T-helper 1 cell treated with Interleukin-12 subunit alpha and Interleukin-12 subunit beta and Interleukin-4 antibody, amounts not matched to agents 30 ng/mL and 1 ng/mL, for 36 hours (primary cell): ENCODE measurements at regions not wholly inside any gene's neighbourhood (a gene's known extent, or its start where the extent isn't known, plus 50 kb on each side); places are given as distances from the start of the nearest gene placed in this dataset.

Experiments
- intact Hi-C: fragments of 100-400 bp; cut with micrococcal nuclease; formaldehyde crosslinking; loops from one replicate; pipeline ENCODE4 v1.15.1; 2024

DNA sequence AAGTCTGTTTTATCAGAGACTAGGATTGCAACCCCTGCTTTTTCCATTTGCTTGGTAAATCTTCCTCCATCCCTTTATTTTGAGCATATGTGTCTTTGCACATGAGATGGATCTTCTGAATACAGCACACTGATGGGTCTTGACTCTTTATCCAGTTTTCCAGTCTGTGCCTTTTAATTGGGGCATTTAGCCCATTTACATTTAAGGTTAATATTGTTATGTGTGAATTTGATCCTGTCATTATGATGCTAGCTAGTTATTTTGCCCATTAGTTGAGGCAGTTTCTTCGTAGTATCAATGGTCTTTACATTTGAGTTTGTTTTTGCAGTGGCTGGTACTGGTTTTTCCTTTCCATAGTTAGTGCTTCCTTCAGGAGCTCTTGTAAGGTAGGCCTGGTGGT, 120.6 kb upstream of the TNP1 start:
- intact Hi-C loops: loop anchor here (10.0 kb wide), 1 partner anchor 206 kb away; no protein-coding TSS in a partner anchor

DNA sequence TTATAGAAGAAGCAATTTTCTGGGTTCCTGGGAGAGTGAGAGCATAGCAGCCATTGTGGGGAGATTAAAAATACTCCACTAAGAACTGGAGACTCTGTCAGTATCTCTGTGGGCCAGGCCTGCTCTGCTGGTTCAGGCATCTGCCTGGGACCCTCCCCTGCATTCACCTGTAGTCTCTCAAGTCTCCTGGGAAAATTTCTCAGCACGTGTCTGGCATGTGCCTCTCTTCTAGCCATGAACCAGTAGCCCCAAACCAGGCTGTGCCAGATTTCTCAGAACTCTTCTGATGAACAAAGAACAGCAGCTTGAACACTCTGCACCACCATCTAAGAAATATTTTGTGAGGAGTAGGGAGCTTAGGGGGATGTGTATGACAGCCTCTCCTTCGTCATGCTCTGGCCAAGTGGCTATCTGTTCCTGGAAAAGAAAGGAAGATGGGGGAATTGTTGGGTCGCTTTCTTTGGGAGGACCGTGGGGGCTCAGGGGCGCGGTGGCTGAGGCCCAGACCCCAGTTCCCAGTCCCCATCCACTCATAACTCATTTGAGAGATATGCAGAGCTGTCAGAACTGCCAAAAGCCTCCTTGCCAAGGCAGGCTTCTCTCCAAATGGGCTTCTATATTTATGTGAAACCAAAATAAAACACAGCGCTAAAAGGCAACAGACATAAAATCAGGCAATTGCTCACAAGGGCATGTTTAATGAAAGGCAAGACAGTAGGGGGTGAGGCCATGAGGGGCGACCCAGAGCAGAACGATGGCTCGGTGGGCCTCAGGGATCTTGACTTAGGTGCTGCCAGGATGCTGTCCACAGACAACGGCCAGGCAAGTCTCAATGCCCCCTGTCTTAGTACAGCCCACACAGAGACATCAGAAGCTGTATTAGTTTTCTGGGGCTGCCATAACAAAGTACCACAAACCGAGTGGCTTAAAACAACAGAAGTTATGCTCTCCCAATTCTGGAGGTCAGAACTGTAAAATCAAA, 114.7 kb upstream of the TNP1 start:
- intact Hi-C loops: no loop called here

DNA sequence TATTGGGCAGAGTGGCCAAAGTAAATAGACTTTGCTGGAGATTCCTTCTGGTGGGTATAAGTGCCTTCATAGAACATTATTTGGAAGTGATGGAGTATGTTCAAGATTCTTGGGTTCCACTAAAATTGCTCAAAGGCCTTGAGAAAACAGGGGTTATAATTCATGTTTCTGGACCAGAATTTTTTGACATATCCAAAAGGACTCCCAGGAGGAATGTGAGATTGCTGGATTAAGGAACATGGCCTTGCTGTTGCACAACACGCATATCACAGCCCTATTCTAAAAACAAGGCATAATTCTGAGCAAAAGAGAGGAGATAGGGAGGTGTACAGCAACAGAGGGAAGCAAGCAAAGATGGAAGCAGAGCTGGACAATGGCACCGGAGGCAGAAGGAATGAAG, 111.7 kb upstream of the TNP1 start:
- intact Hi-C loops: no loop called here

DNA sequence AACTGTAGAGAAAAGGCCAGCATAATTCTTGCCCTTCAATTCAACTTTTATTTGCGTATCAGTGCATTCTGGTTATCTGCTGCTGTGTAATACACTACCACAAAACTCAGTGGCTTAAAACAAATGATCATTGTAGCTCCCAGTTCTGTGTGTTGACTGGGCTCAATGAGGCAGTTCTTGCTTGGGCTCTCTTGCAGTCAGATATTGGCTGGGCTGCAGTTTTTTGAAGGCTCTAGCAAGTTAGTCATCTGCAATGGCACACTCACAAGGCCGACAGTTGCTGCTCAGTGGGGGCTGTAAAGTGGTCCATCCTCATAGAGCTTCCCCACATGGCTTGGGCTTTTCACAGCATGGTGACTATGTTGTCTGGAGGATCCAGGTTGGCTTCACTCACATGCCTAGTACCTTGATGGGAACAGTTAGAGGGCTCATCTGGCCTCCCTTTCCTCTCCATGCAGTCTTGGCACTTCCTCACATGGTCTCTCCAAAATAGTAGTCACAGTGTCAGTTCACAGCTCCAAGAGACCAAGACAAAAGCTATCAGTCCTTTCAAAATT, 110.6 kb upstream of the TNP1 start:
- intact Hi-C loops: no loop called here

DNA sequence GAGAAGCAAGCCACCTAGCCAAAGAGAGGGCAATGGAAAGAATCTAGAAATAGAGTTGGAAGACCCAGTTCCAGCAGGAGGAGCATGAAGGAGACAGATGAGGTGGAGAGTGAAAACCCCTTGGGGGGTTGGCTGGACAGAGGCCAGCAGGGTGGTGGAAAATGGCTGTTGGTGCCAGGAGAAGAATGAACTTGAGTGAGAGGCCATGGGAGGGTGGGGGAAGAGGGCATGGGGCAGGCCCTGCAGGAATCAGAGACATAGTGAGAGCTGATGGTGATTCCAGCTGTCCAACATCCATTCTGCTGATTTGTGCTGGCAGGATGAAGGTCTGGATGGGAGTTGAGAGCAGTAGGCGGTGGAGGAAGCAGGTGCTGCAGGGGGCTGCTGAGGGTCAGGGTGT, 108.0 kb upstream of the TNP1 start:
- intact Hi-C loops: no loop called here

DNA sequence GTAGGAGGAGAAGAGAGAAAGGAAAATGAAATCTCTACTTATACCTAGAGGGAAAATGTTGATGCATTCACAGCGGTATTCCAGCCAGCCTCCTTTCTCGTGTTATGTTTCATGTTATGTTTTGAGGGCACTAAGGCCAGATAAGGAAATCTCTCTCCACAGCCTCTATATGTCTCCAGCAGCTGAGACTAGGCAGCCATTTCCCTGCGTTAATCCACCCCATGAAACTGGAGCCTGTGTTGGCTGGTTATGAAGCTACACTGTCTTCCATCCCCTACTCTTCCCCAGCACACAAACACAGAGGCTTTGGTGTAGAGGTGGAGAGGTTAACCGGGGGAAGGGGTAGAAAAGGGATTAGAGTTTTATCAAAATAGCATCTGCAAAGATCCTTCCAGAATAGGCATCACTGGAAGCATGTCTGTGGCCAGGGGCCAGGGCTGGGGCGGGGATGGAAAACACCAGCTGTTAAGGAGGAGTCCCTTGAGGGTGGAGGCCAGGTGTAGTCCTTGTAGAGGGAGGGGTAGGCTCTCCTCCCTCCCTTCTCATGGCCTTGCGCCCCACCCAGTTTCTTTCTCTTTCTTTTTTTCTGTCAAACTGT, 100.9 kb upstream of the TNP1 start:
- intact Hi-C loops: no loop called here

DNA sequence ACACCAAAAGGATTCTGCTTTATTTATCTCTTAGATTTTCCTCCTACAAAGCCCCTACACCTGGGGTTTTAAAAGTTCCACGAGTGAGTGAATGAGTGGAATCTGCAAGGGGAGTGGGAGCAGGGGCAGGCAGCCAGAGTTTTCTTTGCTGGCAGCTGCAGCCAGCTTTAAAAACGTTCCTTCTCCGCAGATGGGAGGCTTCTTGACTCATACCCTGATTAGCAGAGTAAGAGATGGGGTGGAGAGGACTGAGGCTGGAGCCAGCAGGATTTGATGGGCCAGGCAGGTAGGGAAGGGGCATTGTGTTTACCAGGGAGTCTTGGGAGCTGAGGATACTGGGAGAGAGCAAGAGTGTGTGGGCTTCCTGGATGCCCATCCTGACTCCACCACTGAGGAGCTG, 99.6 kb upstream of the TNP1 start:
- intact Hi-C loops: no loop called here

DNA sequence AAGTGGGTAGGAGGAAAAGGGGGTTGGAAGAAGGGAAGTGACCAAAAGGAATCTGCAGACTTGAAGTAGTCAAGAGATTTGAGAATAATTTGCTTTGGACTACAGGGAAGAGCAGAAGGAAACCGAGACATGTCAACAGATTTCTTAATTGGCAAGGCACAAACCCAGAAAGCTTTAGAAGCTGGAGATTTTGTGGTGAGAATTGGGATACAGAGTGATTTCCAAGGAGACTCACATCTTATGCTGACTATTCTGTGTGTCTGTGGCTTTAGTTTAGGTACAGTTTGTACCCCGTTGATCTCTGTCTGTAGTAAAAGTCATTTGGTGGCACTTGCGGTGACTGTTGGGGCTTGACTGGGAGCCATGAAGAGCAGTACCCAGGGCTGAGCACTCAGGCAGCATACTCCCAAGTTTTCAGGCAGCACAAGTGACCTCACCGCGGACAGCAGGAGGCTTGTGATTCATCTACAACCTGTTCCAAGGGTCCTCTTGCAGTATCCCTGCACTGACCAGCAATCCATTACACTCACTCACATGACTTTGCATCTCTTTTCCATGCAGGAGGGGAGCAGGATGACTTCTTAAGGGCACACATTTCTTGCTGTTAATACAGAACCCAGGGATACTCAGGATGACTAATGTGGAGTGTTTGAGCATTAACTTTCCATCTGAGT, 97.1 kb upstream of the TNP1 start:
- intact Hi-C loops: no loop called here

DNA sequence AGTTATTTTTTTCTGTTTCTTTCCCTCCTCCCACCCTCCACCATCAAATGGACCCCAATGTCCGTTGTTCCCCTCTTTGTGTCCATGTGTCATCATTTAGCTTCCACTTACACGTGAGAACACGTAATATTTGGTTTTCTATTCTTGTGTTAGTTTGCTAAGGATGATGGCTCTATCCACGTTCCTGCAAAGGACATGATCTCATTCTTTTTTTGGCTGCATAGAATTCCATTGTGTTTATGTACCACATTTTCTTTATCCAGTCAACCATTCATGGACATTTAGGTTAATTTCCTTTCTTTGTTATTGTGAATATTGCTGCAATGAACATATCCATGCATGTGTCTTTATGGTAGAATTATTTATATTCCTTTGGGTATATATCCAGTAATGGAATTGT, 91.3 kb upstream of the TNP1 start:
- intact Hi-C loops: no loop called here

DNA sequence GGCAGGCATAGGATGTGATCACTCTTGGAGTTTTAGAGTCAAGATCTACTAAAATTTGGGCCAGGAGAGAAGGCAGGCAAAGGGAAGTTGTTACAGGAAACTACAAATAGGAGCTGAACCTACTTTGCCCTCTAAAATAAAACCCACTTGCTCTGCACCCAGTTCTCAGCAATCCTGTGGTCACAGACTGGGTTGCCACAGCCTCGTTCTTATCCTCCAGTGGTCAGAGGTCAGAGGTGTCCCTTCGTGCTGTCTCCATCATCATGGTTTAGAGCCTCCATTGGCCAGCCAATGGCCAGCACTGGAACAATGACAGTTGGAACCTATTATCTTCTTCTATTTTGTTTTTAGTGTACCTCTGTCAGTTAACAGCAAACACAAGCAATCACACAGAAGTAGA, 90.7 kb upstream of the TNP1 start:
- intact Hi-C loops: no loop called here

DNA sequence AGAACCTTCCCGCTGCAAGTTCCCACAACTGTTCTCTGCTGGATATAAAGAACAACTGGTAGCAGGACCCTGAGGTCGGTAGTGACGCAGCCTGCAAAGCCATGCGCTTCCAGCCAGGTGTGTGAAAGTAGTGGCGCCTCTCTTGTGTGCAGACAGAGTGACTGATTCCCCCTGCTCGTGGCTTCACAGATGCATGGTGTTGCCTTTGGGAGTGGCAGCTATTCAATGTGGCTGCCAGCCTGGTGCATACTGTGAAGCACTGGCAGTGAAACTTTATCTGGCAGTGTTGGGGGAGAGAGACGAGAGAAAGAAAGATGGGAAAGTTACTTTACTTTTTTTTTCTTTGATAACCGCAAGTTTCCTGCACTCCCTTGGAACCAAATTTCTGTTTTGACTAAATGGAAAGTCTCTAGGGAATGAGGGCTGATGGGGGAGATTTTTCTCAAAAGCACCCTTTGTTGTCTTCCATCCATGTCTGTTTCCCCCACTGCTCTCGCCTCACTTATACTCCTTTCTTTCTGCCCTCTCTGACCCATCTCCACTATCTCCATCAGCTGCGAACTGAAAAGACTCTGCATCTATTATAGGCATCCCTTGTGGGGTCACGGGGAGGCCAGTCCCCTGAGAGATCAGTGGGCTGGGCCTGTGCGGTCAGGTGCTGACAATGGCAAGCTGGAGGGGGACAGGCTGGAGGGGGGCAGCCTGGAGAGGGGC, 90.0 kb upstream of the TNP1 start:
- intact Hi-C loops: no loop called here

DNA sequence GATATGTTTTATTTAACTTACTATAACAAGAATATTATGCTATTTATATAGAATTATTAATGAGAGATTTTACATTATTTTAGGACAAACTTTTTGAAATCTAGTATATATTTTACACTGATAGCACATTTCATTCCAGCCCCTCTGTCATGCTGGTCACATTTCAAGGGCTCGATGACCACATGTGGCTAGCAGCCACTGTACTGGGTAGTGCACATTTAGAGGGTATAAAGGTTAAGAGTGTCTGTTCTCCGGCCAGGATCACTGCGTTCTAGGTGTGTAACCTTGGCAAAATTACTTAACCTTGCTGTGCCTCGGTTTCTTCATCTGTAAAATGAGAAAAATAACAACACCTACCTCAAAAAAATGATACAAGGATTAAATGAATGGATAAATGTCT, 87.2 kb upstream of the TNP1 start:
- intact Hi-C loops: no loop called here

DNA sequence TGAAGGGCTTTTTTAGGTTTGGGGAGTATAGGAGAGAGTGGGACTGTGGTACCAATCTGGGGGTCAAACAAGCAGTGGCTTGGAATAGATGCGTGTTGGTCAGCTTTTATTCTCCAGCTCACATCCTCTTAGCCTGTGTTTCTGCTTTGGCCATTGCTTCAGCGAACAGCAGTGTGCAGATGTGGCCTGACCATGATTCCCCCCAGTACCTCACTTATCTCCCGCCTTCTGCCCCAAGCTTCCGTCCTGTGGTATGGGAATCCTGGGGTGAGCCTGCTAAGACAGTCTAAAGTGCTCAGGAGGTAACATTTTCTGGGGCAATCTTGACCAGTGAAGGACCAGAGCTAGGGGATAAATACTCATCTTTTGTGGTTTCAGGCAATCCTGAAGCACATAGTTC, 84.9 kb upstream of the TNP1 start:
- intact Hi-C loops: no loop called here

DNA sequence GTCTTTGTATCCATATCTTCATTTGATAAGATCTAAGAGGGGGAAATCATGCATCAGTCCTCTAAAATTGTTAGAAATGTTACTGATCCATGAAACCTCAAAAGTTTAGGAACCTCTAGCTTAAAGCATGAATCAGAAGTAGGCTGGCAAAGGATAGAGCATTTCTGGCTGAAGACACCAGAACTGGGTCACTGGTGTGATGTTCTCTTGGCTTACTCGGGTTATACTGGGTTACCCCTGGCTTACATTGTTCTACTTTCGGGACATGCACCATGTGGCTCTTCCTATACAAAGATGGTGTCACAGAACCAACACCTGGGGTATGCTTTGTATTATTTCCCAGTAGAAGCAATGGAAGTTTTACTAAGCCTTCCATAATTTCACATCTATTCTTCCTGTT, 83.2 kb upstream of the TNP1 start:
- intact Hi-C loops: no loop called here

DNA sequence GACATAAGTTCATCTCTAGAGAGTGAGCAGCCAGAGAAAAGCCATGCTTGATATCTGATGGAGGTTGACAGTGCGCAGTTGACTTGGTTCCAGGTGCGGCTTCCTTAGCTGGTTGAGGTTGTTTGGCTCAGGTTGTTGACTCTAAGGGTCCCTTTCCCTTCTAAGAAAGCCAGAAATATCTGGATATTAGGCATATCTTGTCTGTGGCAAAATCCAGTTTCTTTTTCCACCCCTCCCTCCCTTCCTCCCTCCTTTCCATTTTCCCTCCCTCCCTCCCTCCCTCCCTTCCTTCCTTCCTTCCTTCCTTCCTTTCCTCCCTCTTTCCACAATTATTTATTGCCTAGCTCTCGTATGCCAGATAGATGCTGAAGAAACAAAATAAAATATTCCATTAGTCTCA, 82.6 kb upstream of the TNP1 start:
- intact Hi-C loops: no loop called here

DNA sequence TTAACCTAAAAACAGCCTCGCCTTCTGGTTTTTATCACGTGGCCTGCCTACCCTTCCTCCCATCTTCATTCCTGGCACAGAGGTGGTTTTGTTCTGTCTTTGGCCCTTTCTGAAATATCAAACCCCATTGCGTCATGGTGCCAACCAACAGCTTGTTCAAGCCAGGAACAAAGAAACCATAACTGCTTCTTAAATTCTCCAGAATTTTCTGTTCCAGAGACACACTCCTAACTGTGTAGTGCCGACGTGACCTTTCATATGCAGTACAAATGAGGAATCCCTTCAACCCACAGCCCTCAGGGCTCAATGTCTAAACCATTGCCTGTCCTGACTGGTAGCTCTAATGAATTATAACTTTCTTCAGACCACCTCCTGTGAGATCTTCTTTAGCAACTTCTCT, 82.2 kb upstream of the TNP1 start:
- intact Hi-C loops: no loop called here

DNA sequence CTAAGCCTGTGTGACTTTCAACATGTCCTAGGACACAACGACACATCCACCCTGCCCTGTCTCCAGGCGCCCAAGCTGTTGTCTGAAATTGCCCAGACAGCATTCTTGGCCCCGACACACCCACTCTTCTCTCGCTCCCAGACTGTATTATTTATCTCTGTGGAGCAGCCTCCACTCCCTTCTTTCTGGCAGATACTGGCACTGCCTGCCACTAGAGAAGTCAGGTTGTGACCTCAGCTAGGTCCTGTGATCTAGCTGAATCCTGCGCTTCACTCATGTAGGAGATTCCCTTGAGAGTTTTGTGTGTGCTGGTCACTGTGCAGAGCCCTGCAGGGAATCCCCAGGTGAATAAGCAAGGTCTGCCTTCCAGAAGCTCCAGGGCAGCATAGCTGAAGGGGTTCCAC, 77.1 kb upstream of the TNP1 start:
- intact Hi-C loops: no loop called here

DNA sequence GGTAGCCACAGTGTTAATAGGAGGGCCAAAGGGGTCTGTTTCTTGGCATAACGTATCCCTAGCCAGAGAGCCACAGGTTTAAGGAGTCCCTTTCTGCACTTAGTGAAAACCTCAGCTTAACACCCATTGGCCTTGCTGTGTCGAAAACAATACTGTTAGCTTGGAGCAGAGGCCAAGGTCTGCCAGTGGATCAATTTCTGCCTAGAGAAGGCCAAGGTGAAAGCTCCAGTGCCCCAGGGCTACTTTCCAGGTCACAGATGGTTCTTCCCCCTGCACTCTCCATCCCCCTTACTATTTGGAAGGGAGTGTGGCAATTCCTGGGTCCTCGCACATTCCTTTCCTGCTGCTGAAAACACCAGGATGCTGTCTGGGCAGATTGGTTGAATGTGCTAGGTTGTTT, 74.8 kb upstream of the TNP1 start:
- intact Hi-C loops: no loop called here

DNA sequence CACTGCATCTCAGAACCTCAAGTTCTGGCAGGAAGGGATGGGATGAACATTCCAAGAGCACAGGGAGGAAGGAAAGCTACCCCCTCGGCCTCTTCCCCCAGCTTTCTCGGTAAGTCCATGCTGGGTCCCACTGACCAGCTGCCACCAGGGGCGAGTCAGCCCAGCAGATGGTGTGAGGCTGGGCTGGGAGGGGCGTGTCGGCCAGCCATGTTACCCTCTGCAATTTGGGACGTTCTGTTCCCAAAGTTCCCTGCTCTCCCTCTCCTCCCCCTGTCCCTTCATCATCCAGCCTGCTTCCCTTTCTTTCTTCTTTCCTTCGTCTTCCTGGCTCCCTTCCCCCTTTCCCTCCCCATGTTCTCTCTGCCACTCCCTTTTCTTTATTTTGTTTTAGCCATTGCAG, 74.3 kb upstream of the TNP1 start:
- intact Hi-C loops: no loop called here

DNA sequence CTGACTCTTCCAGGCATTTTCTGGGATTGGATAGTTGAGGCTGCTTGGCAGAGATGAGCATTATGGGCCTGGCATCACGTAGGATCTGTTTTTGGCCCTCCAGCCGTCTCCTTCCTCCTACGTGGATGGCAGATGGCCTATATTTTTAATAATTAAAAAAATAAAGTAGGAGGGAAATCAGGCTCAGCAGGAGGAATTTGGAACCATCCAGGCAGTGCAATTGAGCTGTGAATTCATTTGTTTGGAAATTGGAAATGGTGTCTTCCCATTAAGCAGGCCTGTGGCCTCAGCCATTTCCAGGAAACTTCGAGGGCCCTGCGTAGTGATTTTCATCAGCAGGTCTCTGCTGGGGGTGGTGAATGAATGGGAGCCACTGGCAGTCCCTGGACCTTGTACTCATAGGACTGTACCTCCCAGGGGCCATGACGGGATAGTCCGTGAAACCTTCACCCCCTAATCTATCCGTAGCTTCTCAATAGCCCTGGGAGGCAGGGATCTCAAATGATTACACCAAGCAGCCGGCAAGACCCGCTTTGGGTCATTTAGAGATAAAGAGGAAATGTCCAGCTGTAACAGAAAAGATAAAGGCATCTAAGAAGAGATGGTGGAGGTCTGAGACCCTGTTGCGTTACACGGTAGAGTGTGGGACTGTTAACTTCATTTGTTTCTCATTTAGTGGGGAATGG, 73.1 kb upstream of the TNP1 start:
- intact Hi-C loops: no loop called here
